ENCODE measurements at regions not wholly inside any gene's neighbourhood (a gene's known extent, or its start where the extent isn't known, plus 50 kb on each side); places are given as distances from the start of the nearest gene placed in this dataset.

GRCh38 chr6:53426667-53427270 is 78.0 kb upstream of the ELOVL5 start:
- TF ChIP-seq POLR2AphosphoS5 (IDR thresholded peaks at IDR 0.05; ENCODE audit: borderline replicate concordance, low read depth, low read length) (no peak), FOXP2 (optimal IDR thresholded peaks at IDR 0.05; ENCODE audit: control extremely low read depth, extremely low read length, insufficient read depth) (no peak), EZH2 (IDR thresholded peaks at IDR 0.05) (no peak)
